Smooth muscle cell (in vitro differentiated cells): ENCODE measurements at regions not wholly inside any gene's neighbourhood (a gene's known extent, or its start where the extent isn't known, plus 50 kb on each side); places are given as distances from the start of the nearest gene placed in this dataset.

Source experiments
- DNase-seq: peaks from one replicate; lab custom pipeline; 2025; ENCODE audit not compliant: unreplicated experiment; lab: John Stamatoyannopoulos, UW
- H2AFZ ChIP-seq: fragments of 200-600 bp; sonication (generic); 2 replicates; pipeline ENCODE4 v1.6.0; 2016; ENCODE audit warnings: antibody characterized with exemption, low read depth, mild to moderate bottlenecking
- H3F3A ChIP-seq: fragments of 200-600 bp; sonication (generic); 2 replicates; pipeline ENCODE4 v1.6.0; 2017; ENCODE audit warnings: antibody characterized with exemption, low read depth
- H3K27ac ChIP-seq: fragments of 200-600 bp; sonication (generic); 2 replicates; pipeline ENCODE4 v1.5.1; 2016; ENCODE audit warnings: low read depth, mild to moderate bottlenecking
- H3K27me3 ChIP-seq: fragments of 200-600 bp; sonication (generic); 2 replicates; pipeline ENCODE4 v1.6.1; 2016; ENCODE audit warnings: low read depth, mild to moderate bottlenecking
- H3K36me3 ChIP-seq: fragments of 200-600 bp; sonication (generic); 2 replicates; pipeline ENCODE4 v1.5.1; 2016; ENCODE audit warnings: low read depth
- H3K4me1 ChIP-seq: fragments of 200-600 bp; sonication (generic); 2 replicates; pipeline ENCODE4 v1.5.1; 2016; ENCODE audit warnings: low read depth
- H3K4me2 ChIP-seq: fragments of 200-600 bp; sonication (generic); 2 replicates; pipeline ENCODE4 v1.6.0; 2016; ENCODE audit warnings: mild to moderate bottlenecking
- H3K4me3 ChIP-seq: fragments of 200-600 bp; sonication (generic); 2 replicates; pipeline ENCODE4 v1.5.1; 2016; ENCODE audit warnings: mild to moderate bottlenecking
- H3K79me2 ChIP-seq: fragments of 200-600 bp; sonication (generic); 2 replicates; pipeline ENCODE4 v1.6.0; 2016; ENCODE audit warnings: low read depth, mild to moderate bottlenecking
- H3K9ac ChIP-seq: fragments of 200-600 bp; sonication (generic); 2 replicates; pipeline ENCODE4 v1.6.0; 2016; ENCODE audit warnings: low read depth
- H3K9me3 ChIP-seq: fragments of 200-600 bp; sonication (generic); replicated peaks from 2 replicates; pipeline ENCODE4 v1.5.1; 2016; ENCODE audit warnings: low read depth
- H4K20me1 ChIP-seq: fragments of 200-600 bp; sonication (generic); 2 replicates; pipeline ENCODE4 v1.6.0; 2016; ENCODE audit warnings: low read depth
- WGBS: methylation state at CpG from one replicate; pipeline ENCODE4 v1.1.7; 2016; ENCODE audit warnings: low lambda C conversion rate; 5-methylcytosine and 5-hydroxymethylcytosine counted together
- TF ChIP-seq, protein P1 (sequence below): fragments of 200-600 bp; sonication (generic); IDR thresholded peaks from 2 replicates; pipeline ENCODE4 v1.5.1; 2017; ENCODE audit warnings: borderline replicate concordance, mild to moderate bottlenecking, antibody characterized with exemption; ENCODE audit not compliant: insufficient read depth, poor library complexity, severe bottlenecking

DNA sequence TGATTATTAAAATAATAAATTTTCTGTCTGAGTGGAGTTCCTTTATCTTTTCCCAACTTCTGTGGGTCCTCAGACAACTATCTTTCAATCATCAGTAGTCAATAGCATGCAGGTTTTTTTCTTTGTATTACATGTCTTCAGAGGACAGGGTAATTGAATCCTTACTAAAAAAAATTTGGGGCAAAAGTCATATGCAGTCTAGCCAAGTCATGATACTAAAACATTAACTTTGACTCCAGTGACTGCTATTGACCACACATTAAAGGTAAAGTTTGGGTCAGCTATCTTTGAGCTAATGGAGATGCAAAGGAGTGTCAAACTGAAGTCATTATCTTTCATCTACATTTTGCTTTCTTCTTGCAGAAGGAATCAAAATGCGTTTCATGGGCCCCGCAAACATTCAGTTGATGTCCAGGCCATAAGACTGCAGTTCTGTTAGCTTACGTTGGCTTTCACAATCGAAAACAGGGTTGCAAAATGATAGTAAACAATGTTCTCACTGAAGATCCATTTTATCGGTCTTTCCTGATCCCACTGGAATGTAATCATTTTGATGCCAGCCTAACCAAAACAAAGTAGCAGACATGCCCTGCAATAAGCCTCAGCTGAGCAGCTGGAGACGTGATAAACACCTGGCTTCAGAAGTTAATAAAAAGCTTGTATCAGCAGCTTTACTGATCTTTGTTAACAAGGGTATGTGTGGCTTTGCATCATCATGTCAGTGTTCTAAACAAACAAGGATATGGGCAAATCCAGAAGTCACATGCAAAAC, 186.1 kb upstream of the PRLR start:
- H3K9me3 ChIP-seq = no peaks in the 10 kb centered on the region
- no peaks in the 10 kb centered on the region for H3K27me3 ChIP-seq
- no peak overlapping the region for H3K4me2 ChIP-seq
- no peak overlapping the region for H3K4me3 ChIP-seq
- no peaks in the 10 kb centered on the region for H3K36me3 ChIP-seq
- no peak overlapping the region for H3K27ac ChIP-seq
- H2AFZ ChIP-seq = no peak overlapping the region
- no peaks in the 10 kb centered on the region for H4K20me1 ChIP-seq
- TF ChIP-seq, protein P1, sequence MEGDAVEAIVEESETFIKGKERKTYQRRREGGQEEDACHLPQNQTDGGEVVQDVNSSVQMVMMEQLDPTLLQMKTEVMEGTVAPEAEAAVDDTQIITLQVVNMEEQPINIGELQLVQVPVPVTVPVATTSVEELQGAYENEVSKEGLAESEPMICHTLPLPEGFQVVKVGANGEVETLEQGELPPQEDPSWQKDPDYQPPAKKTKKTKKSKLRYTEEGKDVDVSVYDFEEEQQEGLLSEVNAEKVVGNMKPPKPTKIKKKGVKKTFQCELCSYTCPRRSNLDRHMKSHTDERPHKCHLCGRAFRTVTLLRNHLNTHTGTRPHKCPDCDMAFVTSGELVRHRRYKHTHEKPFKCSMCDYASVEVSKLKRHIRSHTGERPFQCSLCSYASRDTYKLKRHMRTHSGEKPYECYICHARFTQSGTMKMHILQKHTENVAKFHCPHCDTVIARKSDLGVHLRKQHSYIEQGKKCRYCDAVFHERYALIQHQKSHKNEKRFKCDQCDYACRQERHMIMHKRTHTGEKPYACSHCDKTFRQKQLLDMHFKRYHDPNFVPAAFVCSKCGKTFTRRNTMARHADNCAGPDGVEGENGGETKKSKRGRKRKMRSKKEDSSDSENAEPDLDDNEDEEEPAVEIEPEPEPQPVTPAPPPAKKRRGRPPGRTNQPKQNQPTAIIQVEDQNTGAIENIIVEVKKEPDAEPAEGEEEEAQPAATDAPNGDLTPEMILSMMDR = no peak
- no peaks in the 10 kb centered on the region for H3K4me1 ChIP-seq
- no peaks in the 10 kb centered on the region for H3K79me2 ChIP-seq
- 42% methylated on average over 6 of the region's 6 CpGs for WGBS
- no peak for DNase-seq
- no peak overlapping the region for H3K9ac ChIP-seq
- H3F3A ChIP-seq = no peaks in the 10 kb centered on the region

- Histone ChIP-seq H2AFZ (no peak overlapping the region), H3K79me2 (no peaks in the 10 kb centered on the region), H3K4me2 (no peak overlapping the region), H3K27me3 (no peaks in the 10 kb centered on the region), H3F3A (no peaks in the 10 kb centered on the region), H3K4me3 (no peak overlapping the region), H4K20me1 (no peaks in the 10 kb centered on the region), H3K4me1 (no peaks in the 10 kb centered on the region), H3K9me3 (no peaks in the 10 kb centered on the region), H3K27ac (no peak overlapping the region), H3K36me3 (no peaks in the 10 kb centered on the region), H3K9ac (no peak overlapping the region)
- TF ChIP-seq, protein P1 = no peak
- 92% methylated on average over 2 of the region's 2 CpGs for WGBS
- DNase-seq = no peak
Observed at GRCh38 chr5:35415309-35415708, 185.0 kb upstream of the PRLR start.

DNA sequence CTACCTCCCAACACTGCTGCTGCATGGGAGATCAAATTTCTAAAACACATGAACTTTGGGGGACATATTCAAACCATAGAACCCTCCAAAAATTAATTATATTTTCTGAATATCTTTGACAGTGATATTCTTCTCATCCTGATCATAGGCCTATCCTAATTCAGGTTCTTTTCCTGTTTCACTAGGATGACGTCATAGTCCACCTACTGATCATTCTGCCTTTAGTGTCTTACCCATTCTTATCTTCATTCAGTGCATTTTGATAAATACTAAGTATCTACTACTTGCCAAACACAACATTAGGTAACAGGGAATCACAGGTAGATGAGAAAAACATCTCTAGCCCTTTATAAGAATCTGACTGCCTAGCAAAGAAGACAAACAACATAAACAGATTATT, 179.1 kb upstream of the PRLR start:
- Histone ChIP-seq H3K4me1 (peaks cover 8% of the 10 kb centered on the region), H3F3A (no peaks in the 10 kb centered on the region), H4K20me1 (no peaks in the 10 kb centered on the region), H3K36me3 (no peaks in the 10 kb centered on the region), H3K79me2 (no peaks in the 10 kb centered on the region), H3K27me3 (no peaks in the 10 kb centered on the region), H3K9ac (no peak overlapping the region), H3K9me3 (no peaks in the 10 kb centered on the region), H3K27ac (no peak overlapping the region), H3K4me3 (no peak overlapping the region), H3K4me2 (no peak overlapping the region), H2AFZ (no peak overlapping the region)
- no peak for DNase-seq
- TF ChIP-seq, protein P1 = no peak
- 88% methylated on average over 1 of the region's 1 CpG for WGBS

- no peaks in the 10 kb centered on the region for H3K79me2 ChIP-seq
- TF ChIP-seq, protein P1 = no peak
- 89% methylated on average over 2 of the region's 2 CpGs for WGBS
- no peak overlapping the region for H3K4me3 ChIP-seq
- no peaks in the 10 kb centered on the region for H3K27me3 ChIP-seq
- DNase-seq = no peak
- H3K36me3 ChIP-seq = no peaks in the 10 kb centered on the region
- no peaks in the 10 kb centered on the region for H4K20me1 ChIP-seq
- H3K9ac ChIP-seq = no peak overlapping the region
- peak overlapping the region; percentile 45 for H3K27ac ChIP-seq
- H3K9me3 ChIP-seq = no peaks in the 10 kb centered on the region
- no peak overlapping the region for H2AFZ ChIP-seq
- H3F3A ChIP-seq = no peaks in the 10 kb centered on the region
- peak overlapping the region; percentile 45 for H3K4me2 ChIP-seq
- peaks cover 8% of the 10 kb centered on the region for H3K4me1 ChIP-seq
Observed at GRCh38 chr5:35408146-35408545, 177.9 kb upstream of the PRLR start.
